Activated CD4-positive, alpha-beta T cell treated with anti-CD3 and anti-CD28 coated beads for 24 hours (primary cell): ENCODE measurements at regions not wholly inside any gene's neighbourhood (a gene's known extent, or its start where the extent isn't known, plus 50 kb on each side); places are given as distances from the start of the nearest gene placed in this dataset.

Source experiments
- DNase-seq, 2 donors: peaks; one replicate each; pipeline ENCODE4 v3.0.0-alpha.2; 2020; ENCODE audit warnings: low read depth in 2 of 2

GRCh38 chr2:120455390-120455789 lies 109.5 kb downstream of the INHBB start:
- no peak for DNase-seq

- DNase-seq = no peak
Observed at GRCh38 chr2:120456867-120457266, 110.9 kb downstream of the INHBB start.

GRCh38 chr2:120460511-120460910 lies 114.6 kb downstream of the INHBB start:
- no peak for DNase-seq

GRCh38 chr2:120461092-120461491 lies 115.2 kb downstream of the INHBB start:
- no peak for DNase-seq

- DNase-seq = no peak
Observed at GRCh38 chr2:120461546-120462537, 115.9 kb downstream of the INHBB start.

- no peak for DNase-seq
Observed at GRCh38 chr2:120463527-120463926, 117.6 kb downstream of the INHBB start.

GRCh38 chr2:120463996-120464395 lies 118.1 kb downstream of the INHBB start:
- no peak for DNase-seq

GRCh38 chr2:120464448-120464931 lies 118.6 kb downstream of the INHBB start:
- no peak for DNase-seq

- no peak for DNase-seq
Observed at GRCh38 chr2:120465012-120465700, 119.2 kb downstream of the INHBB start.

- no peak for DNase-seq
Observed at GRCh38 chr2:120465701-120465988, 119.7 kb downstream of the INHBB start.

GRCh38 chr2:120465989-120466703 lies 120.2 kb downstream of the INHBB start:
- DNase-seq = no peak

- DNase-seq = no peak
Observed at GRCh38 chr2:120466704-120467054, 120.7 kb downstream of the INHBB start.

- no peak for DNase-seq
Observed at GRCh38 chr2:120468136-120468535, 122.2 kb downstream of the INHBB start.

GRCh38 chr2:120469426-120469825 lies 123.5 kb downstream of the INHBB start:
- DNase-seq = no peak

- DNase-seq = no peak
Observed at GRCh38 chr2:120470041-120470965, 124.4 kb downstream of the INHBB start.

GRCh38 chr2:120471166-120471565 lies 125.2 kb downstream of the INHBB start:
- no peak for DNase-seq

- no peak for DNase-seq
Observed at GRCh38 chr2:120472031-120472430, 126.1 kb downstream of the INHBB start.

- no peak for DNase-seq
Observed at GRCh38 chr2:120472891-120473309, 127.0 kb downstream of the INHBB start.

GRCh38 chr2:120473522-120474271 lies 127.8 kb downstream of the INHBB start:
- no peak for DNase-seq

- DNase-seq = no peak
Observed at GRCh38 chr2:120474486-120474885, 128.6 kb downstream of the INHBB start.

- DNase-seq = no peak
Observed at GRCh38 chr2:120476141-120476540, 130.2 kb downstream of the INHBB start.
